ENCODE measurements at regions not wholly inside any gene's neighbourhood (a gene's known extent, or its start where the extent isn't known, plus 50 kb on each side); places are given as distances from the start of the nearest gene placed in this dataset.

GRCh38 chr3:180421721-180422120 lies 180.2 kb upstream of the TTC14 start:
- TF ChIP-seq POLR2AphosphoS5 (IDR thresholded peaks at IDR 0.05) (no peak), CTCF (IDR thresholded peaks at IDR 0.05; ENCODE audit: poor library complexity, severe bottlenecking) (no peak), SMC3 (conservative IDR thresholded peaks at IDR 0.05; ENCODE audit: poor library complexity) (no peak), EP300 (conservative IDR thresholded peaks at IDR 0.05; ENCODE audit: poor library complexity, severe bottlenecking) (no peak), MXI1 (conservative IDR thresholded peaks at IDR 0.05; ENCODE audit: poor library complexity, severe bottlenecking) (no peak), EZH2 (IDR thresholded peaks at IDR 0.05; ENCODE audit: borderline replicate concordance, insufficient read depth, low read length, poor library complexity, severe bottlenecking) (no peak), TAF1 (IDR thresholded peaks at IDR 0.05; ENCODE audit: low read depth) (no peak), RAD21 (conservative IDR thresholded peaks at IDR 0.05) (no peak)
